Esophagus mucosa (tissue), 1 donor: ENCODE measurements at regions not wholly inside any gene's neighbourhood (a gene's known extent, or its start where the extent isn't known, plus 50 kb on each side); places are given as distances from the start of the nearest gene placed in this dataset.

Experiments used
- ATAC-seq: fragments of 200-7000 bp; cut with Tn5 transposase; one replicate; pipeline ENCODE4 v1.9.1; 2020
- donor health status: DM: yes; HTN: yes; CAD: no.

DNA sequence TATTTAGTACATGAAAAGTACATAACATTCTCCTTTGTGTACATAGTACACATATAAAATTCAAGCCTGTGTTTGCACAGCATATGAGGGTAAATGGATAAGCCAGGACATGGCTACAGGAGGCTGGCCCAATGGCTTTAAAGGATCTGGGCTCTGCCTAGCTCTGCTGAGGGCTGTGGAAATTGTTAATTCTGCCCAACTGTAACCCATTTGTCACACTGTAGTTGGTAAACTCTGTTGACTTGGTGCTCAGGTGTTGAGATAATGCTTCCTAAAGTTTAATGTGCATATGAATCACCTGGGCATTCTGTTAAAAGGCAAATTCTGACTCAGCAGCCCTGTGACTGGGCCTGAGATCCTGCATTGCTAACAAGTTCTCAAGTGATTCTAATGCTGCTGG lies 196.5 kb upstream of the ZPLD1 start:
- ATAC-seq, result peak; percentile 78

DNA sequence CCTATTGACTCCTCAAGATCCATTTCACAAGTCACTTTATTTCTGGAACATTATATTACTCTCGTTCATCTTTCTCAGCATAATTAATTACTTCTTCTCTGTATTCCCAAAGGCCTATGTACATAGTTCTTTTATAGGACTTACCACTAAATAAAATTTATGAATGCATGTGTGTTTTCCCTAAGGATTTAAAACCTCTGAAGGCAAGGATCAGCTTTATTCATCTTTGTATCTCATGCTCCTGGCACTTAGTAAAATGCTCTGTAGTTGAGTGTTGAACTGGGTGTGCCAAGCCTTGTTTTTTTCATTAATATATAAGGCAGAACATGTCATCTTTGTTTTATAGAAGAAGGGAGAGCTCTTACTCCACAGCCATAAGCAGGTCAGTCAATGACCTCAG lies 194.1 kb upstream of the ZPLD1 start:
- ATAC-seq, result no peak

DNA sequence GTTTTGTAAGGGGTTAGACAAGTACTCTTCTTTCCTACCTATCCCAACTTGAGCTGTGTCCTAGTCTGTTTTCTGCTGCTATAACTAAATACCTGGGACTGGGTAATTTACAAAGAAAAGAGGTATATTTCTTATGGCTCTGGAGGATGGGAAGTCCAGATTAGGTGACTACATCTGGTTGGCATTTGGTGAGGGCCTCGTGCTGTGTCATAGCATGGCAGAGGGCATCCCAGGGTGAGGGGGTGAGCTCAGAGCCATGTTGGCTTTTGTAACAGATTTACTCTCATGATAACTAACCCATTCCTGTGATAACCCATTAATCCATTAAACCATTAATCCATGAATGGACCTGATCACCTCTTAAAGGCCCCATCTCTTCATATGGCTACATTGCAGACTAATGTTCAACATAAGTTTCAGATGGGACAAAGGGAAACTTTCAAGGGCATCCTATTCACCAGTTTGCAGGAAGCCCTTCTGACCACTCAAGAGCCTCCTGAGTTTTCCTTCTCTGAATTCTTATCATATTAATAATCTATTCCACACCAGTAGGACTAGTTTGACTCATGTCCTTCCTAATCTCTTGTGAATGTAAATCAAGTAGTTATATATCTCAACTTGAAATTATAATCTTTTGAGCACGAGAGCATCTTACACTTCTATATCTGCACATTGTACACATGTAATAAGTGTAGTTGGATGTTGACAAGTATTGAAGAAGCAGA lies 185.7 kb upstream of the ZPLD1 start:
- no peak for ATAC-seq

DNA sequence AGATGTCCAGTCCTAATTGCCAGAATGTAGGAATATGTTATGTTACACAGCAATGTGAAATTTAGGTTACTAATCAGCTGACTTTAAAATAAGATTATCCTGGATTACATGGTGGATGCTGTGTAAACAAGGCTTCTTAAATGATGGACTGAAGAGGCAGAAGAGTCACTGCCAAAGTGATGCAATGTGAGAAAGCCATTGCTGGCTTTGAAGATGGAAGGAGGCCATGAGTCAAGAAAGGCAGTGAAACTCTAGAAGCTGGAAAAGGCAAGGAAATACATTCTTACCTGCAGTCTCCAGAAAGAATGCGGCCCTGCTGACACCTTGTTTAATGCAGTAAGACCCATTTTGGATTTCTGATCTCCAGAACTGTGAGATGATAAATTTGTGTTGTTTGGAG lies 179.1 kb upstream of the ZPLD1 start:
- ATAC-seq, result no peak

DNA sequence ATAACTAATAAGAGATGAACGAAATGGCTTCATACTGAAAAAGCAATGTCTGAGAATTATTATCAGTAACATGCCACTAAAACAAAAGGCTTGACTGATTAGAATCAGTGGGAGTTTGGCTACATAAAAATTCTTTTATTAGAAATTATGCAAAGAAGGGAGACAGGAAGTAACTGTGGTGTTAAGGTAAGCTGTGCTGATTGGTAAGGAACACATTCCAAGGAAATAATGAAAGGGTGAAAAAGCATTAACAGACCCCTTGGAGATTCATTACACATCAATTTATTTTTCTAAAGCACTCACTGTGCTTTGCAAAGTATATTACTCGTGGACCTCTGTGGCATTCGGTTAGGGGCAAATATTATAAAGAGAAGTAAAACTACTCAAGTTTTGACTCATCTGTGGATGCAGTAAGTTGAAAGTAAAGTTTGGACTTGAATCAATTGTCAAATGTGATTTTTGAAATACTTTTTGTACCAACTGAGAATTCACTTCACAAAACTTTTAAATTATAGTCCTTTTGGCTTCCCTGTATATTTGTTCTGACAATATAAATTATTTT lies 176.1 kb upstream of the ZPLD1 start:
- no peak for ATAC-seq

DNA sequence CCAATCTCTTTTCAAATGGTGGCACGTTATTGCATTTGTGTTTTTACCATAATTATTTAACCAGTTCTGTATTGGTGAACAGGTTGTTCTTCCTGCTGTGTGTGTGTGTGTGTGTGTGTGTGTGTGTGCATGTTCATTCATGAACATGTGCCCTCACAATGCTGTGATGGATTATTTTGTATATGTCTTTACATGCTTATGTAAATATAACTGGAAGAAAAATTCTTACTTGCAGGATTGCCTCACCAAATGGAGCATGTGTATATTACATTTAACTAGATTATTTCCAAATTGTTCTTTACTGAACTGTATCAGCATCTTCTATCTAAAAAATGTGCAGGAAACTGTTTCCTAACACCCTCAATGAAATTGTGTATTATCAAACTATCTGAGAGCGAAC lies 175.2 kb upstream of the ZPLD1 start:
- no peak for ATAC-seq

DNA sequence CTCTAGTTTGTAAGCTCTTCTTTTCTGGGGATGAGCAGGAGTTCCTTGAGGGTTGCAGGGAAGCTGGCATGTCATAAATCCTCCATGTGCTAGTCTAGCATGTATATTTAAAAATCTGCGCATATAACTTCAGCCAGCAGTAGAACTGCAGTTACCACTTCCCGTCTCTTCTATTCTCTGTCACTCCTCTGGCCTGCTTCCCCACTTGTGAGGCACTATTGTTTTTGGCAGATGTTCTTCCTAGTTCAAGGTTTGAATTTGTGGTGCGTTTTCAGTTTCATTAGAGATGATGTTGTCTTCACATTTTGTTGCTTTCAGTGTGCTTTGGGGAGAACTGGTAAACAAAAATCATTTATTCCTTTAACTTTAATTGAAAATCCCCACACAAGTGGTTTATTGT lies 169.1 kb upstream of the ZPLD1 start:
- no peak for ATAC-seq

DNA sequence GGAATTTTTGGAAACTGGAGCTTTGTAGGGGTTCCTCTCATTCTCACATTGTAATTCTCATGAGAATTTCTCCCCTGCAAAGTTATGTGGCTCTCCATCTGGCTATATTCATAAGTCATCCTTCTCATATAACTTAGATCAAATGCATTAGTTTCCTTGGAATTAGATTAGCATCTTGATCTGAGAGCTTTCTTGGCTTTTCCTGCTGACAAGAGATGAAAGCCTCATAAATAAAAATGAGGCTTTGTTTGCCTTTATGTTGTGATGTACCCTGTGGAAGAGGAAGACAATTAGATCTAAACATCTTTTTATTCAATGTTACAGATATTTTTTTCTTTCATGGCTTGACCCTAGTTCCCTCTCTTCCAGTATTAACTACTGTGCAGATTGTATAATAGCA lies 165.4 kb upstream of the ZPLD1 start:
- ATAC-seq, result no peak

DNA sequence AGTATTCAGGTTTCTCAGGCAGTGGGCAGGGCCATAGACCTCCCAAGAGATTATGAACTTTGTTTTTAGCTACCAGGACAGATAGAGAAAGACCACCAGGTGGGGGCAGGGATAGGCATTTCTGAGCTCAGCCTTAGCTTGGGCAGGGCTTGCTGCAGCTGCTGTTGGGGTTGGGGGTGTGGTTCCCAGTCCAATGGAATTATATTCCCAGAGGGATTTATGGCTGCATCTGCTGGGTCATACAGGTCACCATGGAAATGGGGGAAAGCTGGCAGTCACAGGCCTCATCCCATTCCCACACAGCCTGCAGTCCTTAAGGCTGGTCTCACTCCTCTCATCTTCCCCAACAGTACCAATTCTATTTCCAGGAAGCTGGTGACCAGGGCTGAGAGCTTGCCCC lies 144.6 kb upstream of the ZPLD1 start:
- ATAC-seq, result no peak

DNA sequence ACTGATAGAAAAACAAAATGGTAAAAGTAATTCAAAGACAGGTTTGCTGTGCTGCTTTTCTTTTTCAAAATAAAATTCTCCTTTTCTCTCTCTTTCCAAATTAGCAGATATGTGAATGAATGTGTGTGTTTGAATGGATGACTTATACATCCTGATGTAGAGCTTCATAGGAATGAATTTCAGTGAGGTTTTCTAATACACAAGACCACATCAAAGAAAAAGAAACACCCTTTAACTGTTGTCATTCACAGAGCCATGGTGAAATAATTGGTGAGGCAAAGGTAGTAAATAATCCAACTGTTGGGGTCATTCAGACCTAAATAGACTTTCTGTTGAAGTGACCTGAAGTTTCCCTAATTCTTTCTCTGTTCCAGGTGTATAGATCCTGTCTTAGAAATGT lies 139.1 kb upstream of the ZPLD1 start:
- ATAC-seq, result no peak

DNA sequence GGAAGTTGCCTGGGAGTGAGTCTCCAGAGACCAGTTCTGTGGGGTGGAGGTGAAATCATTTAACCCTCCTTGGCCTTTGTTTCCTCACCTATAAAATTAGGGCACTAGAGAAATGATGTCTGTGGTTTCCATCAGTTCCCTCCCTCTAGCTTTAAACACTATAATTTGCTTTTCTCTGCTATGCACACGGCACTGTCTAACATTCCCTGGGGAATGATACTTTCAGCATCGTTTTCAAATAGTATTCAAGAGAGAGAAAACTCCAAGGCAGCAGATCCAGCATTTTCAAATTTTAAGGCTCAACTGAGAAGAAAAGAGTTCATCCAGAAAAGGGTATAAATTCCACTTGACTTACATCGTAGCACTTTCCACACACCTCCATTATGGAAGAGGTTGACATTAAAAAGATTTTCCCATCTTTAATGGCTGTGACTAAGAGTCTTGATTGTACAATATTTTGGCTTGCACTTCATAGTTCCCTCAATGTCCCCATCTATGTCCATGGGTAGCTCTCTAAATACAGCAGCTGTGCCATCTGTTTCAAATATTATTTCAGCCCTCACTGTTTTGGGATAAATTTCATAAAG lies 137.7 kb upstream of the ZPLD1 start:
- no peak for ATAC-seq

DNA sequence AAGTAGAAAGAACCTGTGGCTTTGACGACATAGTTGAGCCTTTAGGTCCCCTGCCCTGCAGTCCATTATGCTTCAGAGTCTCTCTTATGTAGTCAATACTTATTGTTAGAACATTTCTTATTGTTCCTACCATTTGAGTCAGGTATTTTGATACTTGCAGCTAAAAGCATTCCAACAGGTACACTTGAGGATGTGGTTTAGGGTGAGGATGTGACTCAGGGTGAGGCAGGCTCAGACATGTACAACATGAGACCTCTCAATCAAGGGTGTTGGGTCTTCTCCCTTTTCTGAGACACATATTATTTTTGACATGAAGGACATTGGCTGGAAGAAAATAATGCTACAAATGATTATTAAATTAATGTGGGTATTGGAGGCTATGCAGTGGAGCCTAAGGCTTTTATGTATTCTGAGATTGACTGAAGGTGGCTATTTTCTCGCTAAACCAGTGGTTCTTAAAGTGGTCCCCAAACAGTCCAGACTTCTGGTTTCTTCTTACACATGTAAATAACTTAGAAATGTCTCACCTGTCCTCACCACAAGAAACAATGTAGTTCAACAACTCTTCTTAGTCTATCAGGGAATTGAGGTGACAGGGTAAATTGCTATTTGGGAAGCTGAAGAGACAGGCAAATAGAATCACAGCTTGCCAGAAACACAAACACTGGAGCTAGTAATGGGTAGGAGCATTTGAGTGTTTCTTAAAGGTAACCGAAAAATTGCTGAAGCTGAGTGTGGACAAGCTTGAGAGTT lies 135.5 kb upstream of the ZPLD1 start:
- ATAC-seq, result no peak

DNA sequence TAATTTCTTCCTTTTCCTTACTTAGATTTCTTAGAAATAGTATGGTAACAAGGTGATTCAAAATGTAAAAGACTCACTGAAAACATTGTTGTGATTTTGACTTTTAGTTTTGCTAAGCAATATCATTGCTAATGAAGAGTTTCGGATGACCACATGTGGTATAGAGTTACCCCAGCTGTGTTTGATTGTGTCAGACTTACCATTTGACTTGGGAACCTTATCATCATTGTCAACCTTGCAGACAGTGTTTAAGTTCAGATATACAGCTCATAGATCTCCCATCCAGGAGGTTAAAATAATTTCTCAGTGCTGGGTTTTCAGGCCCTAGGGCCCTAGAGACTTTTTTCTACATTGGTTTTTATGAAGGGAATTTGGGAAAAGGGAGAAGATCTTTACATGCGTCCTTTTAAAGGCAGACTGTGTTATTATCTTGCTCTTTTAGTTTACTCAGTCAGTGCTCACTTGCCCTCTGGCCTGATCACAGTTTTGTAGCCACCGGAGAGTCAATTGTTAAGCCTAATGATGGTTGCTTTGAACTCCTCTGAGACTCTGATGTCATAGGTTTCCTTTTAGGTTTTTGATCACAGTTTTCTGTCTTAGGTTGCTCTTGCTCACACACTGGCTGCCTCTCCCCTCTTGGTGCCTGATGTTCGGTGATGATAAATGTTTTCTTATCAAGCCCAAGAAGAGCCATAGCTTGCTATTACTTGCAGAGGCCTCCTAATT lies 133.5 kb upstream of the ZPLD1 start:
- ATAC-seq, result no peak

DNA sequence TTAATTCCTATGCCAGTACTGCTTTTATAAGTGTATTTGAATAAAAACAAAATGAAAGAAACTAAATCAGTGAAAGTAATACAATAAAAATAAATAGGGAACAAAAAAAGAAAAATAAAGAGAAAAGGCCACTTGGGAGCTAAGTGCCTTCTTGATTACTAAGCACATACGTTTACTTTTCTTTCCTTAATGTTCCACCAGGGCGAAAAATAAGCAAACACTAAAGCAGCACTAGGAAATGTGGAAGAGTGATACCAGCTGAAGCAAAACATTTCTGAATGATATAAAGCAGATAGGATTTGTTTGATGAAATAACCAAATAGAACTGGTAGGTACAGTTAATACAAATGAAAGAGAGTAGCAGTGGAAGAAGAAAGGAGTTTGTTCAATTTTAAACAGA lies 132.8 kb upstream of the ZPLD1 start:
- ATAC-seq, result no peak

DNA sequence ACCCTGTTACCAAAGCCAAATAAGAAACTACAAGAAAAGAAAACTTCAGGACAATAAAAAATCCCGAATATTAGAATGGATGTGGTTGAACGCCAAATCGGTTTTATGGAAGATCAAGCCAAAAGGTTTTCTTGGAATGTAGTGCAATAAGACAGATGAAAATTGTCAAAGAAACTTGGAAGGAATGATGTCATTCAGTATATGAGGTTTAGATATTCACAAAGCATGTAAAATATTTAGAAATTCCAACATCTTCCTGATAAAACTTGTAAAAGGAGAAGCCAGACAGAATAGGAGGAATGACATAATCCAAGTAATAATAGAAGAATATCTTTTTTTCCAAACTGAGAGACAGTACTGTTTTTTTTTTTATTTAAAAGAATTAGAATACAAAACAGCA lies 130.3 kb upstream of the ZPLD1 start:
- ATAC-seq, result no peak

DNA sequence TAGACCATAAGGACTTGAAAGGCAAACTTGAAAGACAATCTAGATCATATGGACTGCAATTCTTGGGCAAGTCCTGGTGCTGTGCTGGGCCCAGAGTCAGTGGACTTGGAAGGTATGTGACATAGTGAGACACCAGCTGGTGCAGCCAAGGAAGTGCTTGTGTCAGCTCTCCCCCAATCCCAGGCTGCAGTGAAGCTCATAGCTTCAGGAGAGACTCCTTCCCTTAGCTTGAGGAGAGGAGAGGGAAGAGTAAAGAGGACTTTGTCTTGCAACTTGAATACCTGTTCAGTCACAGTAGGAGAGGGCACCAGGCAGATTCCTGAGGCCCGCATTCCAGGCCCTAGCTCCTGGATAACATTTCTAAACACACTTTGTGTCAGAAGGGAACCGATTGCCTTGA lies 127.4 kb upstream of the ZPLD1 start:
- no peak for ATAC-seq

DNA sequence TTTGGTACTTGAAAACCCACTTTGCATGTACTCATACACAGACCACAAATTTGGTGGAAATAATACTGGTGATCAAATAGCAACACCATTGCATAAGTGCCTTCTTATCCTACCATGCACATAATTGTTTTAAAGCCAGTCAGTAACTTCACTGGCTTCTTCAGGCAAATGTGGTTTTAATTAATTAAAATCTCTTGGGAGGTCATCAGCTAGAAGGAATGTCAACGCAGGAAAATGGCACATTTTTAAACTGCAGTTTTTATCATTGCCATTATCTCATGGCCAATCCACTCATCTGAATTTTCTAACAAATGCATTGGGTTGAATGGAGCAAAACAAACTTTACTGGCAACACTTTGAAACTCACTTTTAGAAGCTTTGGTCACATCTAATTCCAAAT lies 105.7 kb upstream of the ZPLD1 start:
- no peak for ATAC-seq

DNA sequence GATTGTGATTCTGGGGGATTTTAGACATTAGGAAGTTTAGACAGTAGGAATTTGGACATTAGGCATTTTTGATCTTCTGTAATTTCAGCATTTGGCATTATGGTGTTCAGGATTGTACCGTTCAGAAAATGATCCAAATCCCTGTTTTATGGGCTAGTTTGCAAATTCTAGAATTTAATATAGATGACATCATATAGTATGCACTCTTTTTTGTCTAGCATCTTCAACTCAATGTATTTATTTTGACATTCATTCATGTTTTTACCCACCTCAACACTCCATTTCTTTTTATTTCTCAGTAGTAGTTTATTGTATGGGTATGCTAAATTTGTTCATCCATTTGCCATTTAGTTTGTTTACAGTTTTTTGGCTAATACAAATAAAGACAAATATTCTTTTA lies 105.3 kb upstream of the ZPLD1 start:
- no peak for ATAC-seq

DNA sequence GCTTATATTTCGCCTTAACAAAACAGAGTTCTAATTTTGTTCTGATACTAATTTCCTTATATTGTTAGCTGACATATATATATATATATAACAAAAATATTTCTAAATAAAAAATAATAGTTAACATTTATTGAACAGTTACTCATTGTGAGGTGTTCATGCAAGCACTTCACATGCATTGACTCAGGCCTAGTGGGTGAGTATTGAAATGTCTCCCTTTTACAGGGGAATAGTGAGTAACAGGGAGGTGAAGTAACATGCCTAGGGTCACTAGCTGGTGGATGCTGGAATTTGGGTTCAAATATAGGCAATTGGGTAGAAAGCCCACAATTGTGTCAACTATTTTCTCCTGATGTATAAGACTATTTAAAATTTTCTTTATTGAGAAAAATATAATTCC lies 102.6 kb upstream of the ZPLD1 start:
- ATAC-seq, result no peak

DNA sequence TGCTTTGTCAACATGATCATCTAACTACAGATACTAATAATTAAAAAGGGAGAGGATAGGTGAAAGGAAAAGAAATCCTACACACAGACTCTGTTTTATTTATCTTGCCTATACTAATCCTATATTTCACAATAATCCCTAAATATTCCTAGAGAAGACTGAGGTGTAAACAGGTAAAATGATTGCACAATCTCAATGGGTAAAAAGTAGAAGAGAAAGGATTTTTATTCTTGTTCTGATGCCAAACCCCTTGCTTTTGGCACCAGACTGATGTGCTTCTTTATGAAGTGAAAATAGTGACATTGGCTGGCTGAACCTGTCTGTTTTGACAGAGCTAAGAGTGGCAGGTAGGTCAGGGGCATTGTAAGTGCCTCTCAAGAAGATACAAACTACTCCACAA lies 101.9 kb upstream of the ZPLD1 start:
- ATAC-seq, result no peak

DNA sequence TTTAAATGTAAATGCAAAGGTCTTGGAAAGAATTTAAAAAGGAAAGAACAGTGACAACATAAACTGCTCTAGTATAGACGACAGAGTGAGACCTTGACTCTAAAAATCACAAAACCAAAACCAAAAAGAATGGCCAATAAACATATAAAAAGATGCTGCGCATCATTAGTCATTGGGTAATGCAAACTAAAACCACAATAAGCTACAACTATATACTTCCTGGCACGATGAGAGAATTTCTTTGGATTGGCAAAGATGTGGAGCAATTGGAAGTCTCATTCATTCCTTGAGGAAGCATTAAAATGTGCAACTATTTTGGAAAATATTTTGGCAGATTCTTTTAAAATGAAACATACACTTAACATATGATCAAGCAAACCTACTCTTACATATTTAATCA lies 98.7 kb upstream of the ZPLD1 start:
- ATAC-seq, result no peak

DNA sequence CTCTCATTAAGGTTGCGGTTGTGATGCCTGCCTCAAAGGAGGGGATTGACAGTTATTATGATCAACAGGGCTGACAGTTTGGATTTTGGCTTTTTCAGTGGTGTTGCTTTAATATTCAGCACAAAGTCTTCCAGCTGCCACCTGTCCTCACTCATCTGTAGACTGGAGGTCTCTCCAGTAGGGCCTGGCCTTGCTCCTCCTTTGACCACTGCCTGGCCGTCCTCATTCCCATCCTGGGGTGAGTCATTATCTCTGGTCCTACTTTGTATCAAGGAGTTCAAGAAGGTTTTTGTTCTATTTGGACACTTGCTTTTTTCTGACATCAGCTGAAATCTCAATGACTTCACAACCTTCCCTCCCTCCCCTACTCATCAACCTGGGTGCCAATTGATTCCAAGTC lies 95.1 kb upstream of the ZPLD1 start:
- no peak for ATAC-seq

DNA sequence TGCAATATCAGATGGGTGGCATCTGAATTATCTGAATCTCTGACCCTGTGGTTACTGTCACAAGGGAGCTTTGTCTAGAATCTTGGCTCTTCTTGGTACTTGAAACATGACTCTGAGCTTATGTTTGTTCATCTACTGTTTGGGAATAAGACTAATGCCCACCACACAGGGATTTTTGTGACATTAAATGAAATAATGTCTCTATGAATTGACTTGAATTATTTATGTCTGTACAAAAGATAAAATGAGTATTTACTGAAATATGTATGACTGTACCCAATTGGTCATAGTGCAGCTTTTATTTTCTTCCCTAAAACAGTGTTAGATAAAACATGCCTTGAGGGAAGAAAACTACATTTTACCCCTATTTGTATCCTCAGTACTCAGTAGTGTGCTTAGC lies 87.9 kb upstream of the ZPLD1 start:
- no peak for ATAC-seq
